ENCODE measurements at regions not wholly inside any gene's neighbourhood (a gene's known extent, or its start where the extent isn't known, plus 50 kb on each side); places are given as distances from the start of the nearest gene placed in this dataset.

GRCh38 chr5:142425286-142426065, 100.7 kb upstream of the SPRY4 start:
- no peak for TF ChIP-seq CTCF (conservative IDR thresholded peaks at IDR 0.05; ENCODE audit: low read depth)
- no peak for DNase-seq (ENCODE audit: low spot score)
- POLR2A ChIA-PET (ENCODE audit: low non-redundant PET): no interaction called here
- CTCF ChIA-PET: interaction anchor here (0.6 to 0.7 kb wide), 2 partner anchors 12 to 125 kb away, joined by 4 read pairs; no protein-coding TSS in a partner anchor
- no peak overlapping the region for H3K27ac ChIP-seq

- no peak overlapping the region for H3K27ac ChIP-seq
- ChIA-PET CTCF (interaction anchor here (0.8 to 0.9 kb wide), 2 partner anchors 31 to 127 kb away, joined by 3 to 5 read pairs; no protein-coding TSS in a partner anchor), POLR2A (ENCODE audit: low non-redundant PET) (interaction anchor here (0.6 to 0.7 kb wide), 2 partner anchors 35 to 199 kb away, joined by 7 to 11 read pairs; no protein-coding TSS in a partner anchor)
- peak; percentile 56 for DNase-seq (ENCODE audit: low spot score)
- TF ChIP-seq CTCF (conservative IDR thresholded peaks at IDR 0.05; ENCODE audit: low read depth): no peak
Observed at GRCh38 chr5:142422429-142422828, 97.6 kb upstream of the SPRY4 start.

- no peak overlapping the region for H3K27ac ChIP-seq
- POLR2A ChIA-PET (ENCODE audit: low non-redundant PET): interaction anchor here (0.6 kb wide), 1 partner anchor 198 kb away, joined by 7 read pairs; no protein-coding TSS in a partner anchor
- DNase-seq (ENCODE audit: low spot score): no peak
- no peak for TF ChIP-seq CTCF (conservative IDR thresholded peaks at IDR 0.05; ENCODE audit: low read depth)
- CTCF ChIA-PET: interaction anchor here (0.6 to 0.9 kb wide), 3 partner anchors 31 to 757 kb away, joined by 3 to 5 read pairs (median 4); no protein-coding TSS in a partner anchor
Observed at GRCh38 chr5:142421621-142422397, 97.0 kb upstream of the SPRY4 start.

GRCh38 chr5:142421228-142421617, 96.4 kb upstream of the SPRY4 start:
- no peak for TF ChIP-seq CTCF (conservative IDR thresholded peaks at IDR 0.05; ENCODE audit: low read depth)
- no peak overlapping the region for H3K27ac ChIP-seq
- ChIA-PET CTCF (interaction anchor here (0.6 kb wide), 1 partner anchor 756 kb away, joined by 4 read pairs; no protein-coding TSS in a partner anchor), POLR2A (ENCODE audit: low non-redundant PET) (no interaction called here)
- no peak for DNase-seq (ENCODE audit: low spot score)

- no peak for DNase-seq (ENCODE audit: low spot score)
- ChIA-PET POLR2A (ENCODE audit: low non-redundant PET) (no interaction called here), CTCF (interaction anchor here (0.5 kb wide), 1 partner anchor 487 kb away, joined by 3 read pairs; no protein-coding TSS in a partner anchor)
- no peak for TF ChIP-seq CTCF (conservative IDR thresholded peaks at IDR 0.05; ENCODE audit: low read depth)
- H3K27ac ChIP-seq: no peak overlapping the region
Observed at GRCh38 chr5:142420561-142421227, 95.9 kb upstream of the SPRY4 start.

GRCh38 chr5:142412581-142412980, 87.8 kb upstream of the SPRY4 start:
- ChIA-PET CTCF (interaction anchor here (0.6 kb wide), 2 partner anchors 12 to 151 kb away, joined by 3 to 4 read pairs; no protein-coding TSS in a partner anchor), POLR2A (ENCODE audit: low non-redundant PET) (no interaction called here)
- no peak for DNase-seq (ENCODE audit: low spot score)
- TF ChIP-seq CTCF (conservative IDR thresholded peaks at IDR 0.05; ENCODE audit: low read depth): no peak
- H3K27ac ChIP-seq: no peak overlapping the region
